H1 (cell line): ENCODE measurements at regions not wholly inside any gene's neighbourhood (a gene's known extent, or its start where the extent isn't known, plus 50 kb on each side); places are given as distances from the start of the nearest gene placed in this dataset.
A peak's percentile ranks its signal among the peaks of the same experiment; 100 is the strongest.

Experiments
- BRCA1 ChIP-seq: IDR thresholded peaks from 2 replicates; pipeline ENCODE4 v1.6.1; 2012; ENCODE audit warnings: low read depth, low read length, improper control_type of control experiment
- POLR2A ChIP-seq, 2 experiments: IDR thresholded peaks; 1 replicate in 1 of 2; 2 replicates in 1 of 2; pipeline ENCODE4 v1.6.1; 2011; ENCODE audit warnings: low read depth in 2 of 2, low read length in 2 of 2, mild to moderate bottlenecking in 2 of 2; ENCODE audit errors: control extremely low read depth in 1 of 2
- TAF1 ChIP-seq: IDR thresholded peaks from 2 replicates; pipeline ENCODE4 v1.6.1; 2011; ENCODE audit warnings: mild to moderate bottlenecking, low read depth, low read length
- TF ChIP-seq, protein P1 (sequence below), 3 experiments: IDR thresholded peaks; 1 replicate in 2 of 3; 2 replicates in 1 of 3; pipeline versions ENCODE4 v1.5.1 to v1.6.1; 2011; ENCODE audit warnings: low read length in 3 of 3, mild to moderate bottlenecking in 3 of 3, inconsistent platforms in 2 of 3, low read depth in 1 of 3, moderate library complexity in 1 of 3; ENCODE audit not compliant: insufficient read depth in 1 of 3; ENCODE audit errors: control extremely low read depth in 1 of 3

DNA sequence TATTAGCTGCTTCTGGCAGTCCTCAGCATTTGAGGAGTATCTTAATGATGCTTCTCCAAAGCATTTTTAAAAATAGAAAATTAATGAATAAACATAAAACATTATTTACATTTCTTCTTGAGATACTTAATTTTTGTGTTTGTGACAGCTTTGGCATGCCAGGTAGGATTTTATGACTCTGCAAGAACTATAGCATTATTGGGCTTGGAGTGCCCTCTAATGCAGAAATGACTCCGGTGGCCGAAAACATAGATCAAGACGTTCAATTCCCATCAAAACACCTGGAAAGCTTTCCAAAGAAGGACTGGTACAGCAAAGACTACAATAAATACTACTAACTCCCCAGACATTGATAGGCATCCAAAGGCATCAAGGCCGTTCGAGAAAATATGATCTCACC, 366.4 kb upstream of the CXADR start:
- no peak for TF ChIP-seq POLR2A (IDR thresholded peaks at IDR 0.05; ENCODE audit: control extremely low read depth in 1 of 2, low read depth in 2 of 2, low read length in 2 of 2)
- TF ChIP-seq TAF1: no peak
- TF ChIP-seq BRCA1: no peak
- TF ChIP-seq, protein P1, sequence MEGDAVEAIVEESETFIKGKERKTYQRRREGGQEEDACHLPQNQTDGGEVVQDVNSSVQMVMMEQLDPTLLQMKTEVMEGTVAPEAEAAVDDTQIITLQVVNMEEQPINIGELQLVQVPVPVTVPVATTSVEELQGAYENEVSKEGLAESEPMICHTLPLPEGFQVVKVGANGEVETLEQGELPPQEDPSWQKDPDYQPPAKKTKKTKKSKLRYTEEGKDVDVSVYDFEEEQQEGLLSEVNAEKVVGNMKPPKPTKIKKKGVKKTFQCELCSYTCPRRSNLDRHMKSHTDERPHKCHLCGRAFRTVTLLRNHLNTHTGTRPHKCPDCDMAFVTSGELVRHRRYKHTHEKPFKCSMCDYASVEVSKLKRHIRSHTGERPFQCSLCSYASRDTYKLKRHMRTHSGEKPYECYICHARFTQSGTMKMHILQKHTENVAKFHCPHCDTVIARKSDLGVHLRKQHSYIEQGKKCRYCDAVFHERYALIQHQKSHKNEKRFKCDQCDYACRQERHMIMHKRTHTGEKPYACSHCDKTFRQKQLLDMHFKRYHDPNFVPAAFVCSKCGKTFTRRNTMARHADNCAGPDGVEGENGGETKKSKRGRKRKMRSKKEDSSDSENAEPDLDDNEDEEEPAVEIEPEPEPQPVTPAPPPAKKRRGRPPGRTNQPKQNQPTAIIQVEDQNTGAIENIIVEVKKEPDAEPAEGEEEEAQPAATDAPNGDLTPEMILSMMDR (IDR thresholded peaks at IDR 0.05; ENCODE audit: control extremely low read depth in 1 of 3, insufficient read depth in 1 of 3, low read depth in 1 of 3, low read length in 3 of 3): peak in 2 of 3 experiments; percentile 31 to 48; a peak in 2 of 4 replicates
